SK-N-MC (cell line): ENCODE measurements at regions not wholly inside any gene's neighbourhood (a gene's known extent, or its start where the extent isn't known, plus 50 kb on each side); places are given as distances from the start of the nearest gene placed in this dataset.

Experiments used
- DNase-seq: peaks from one replicate; pipeline ENCODE4 v3.0.0-alpha.2; 2011; ENCODE audit warnings: low read depth, low spot score
- H3K27ac ChIP-seq: fragments of 200-600 bp; sonication (generic); 2 replicates; pipeline ENCODE4 v1.5.1; 2016; ENCODE audit warnings: mixed run types
- H3K36me3 ChIP-seq: fragments of 200-600 bp; sonication (generic); 2 replicates; pipeline ENCODE4 v1.6.1; 2017; ENCODE audit warnings: antibody characterized with exemption, low read length, mixed read lengths; ENCODE audit not compliant: insufficient read depth
- H3K4me3 ChIP-seq: fragments of 200-600 bp; sonication (generic); 2 replicates; pipeline ENCODE4 v1.5.1; 2016
- H3K9ac ChIP-seq: fragments of 200-600 bp; sonication (generic); 2 replicates; pipeline ENCODE4 v1.8.0; 2017; ENCODE audit warnings: mixed run types, mixed read lengths; ENCODE audit not compliant: insufficient read length
- H3K9me3 ChIP-seq: fragments of 200-600 bp; sonication (generic); 2 replicates; pipeline ENCODE4 v1.6.1; 2017; ENCODE audit warnings: low read depth, mild to moderate bottlenecking, antibody characterized with exemption, low read length, moderate library complexity, mixed read lengths
- EZH2 ChIP-seq: fragments of 200-600 bp; sonication (generic); IDR thresholded peaks from one replicate; pipeline ENCODE4 v1.6.1; 2017; ENCODE audit warnings: antibody characterized with exemption
- FOXP2 ChIP-seq: optimal IDR thresholded peaks from 2 replicates; pipeline ENCODE3; 2011; ENCODE audit warnings: mild to moderate bottlenecking, moderate library complexity; ENCODE audit not compliant: insufficient read depth; ENCODE audit errors: extremely low read length, control extremely low read depth
- POLR2AphosphoS5 ChIP-seq: IDR thresholded peaks from 2 replicates; pipeline ENCODE4 v1.6.1; 2012; ENCODE audit warnings: mild to moderate bottlenecking, low read depth, low read length, borderline replicate concordance

- Histone ChIP-seq H3K9me3 (no peaks in the 10 kb centered on the region), H3K27ac (no peak overlapping the region), H3K9ac (no peak overlapping the region), H3K4me3 (no peak overlapping the region), H3K36me3 (no peaks in the 10 kb centered on the region)
- no peak for DNase-seq
- no peak for TF ChIP-seq POLR2AphosphoS5
- TF ChIP-seq EZH2: no peak
- no peak for TF ChIP-seq FOXP2
These were observed 800.6 kb upstream of the MAP3K7 start for GRCh38 chr6:91387290-91388059.

- no peak for DNase-seq
These were observed 799.3 kb upstream of the MAP3K7 start for GRCh38 chr6:91386204-91386603.

GRCh38 chr6:91383207-91383606 is 796.3 kb upstream of the MAP3K7 start:
- no peaks in the 10 kb centered on the region for H3K36me3 ChIP-seq
- H3K27ac ChIP-seq: no peak overlapping the region
- no peaks in the 10 kb centered on the region for H3K9me3 ChIP-seq
- no peak for DNase-seq
- H3K4me3 ChIP-seq: no peak overlapping the region
- TF ChIP-seq POLR2AphosphoS5: no peak
- TF ChIP-seq FOXP2: no peak
- TF ChIP-seq EZH2: no peak
- no peak overlapping the region for H3K9ac ChIP-seq

More at GRCh38 chr6:91386204-91386603, 799.3 kb upstream of the MAP3K7 start:
- Histone ChIP-seq H3K9me3 (no peaks in the 10 kb centered on the region), H3K4me3 (no peak overlapping the region), H3K27ac (no peak overlapping the region), H3K9ac (no peak overlapping the region), H3K36me3 (no peaks in the 10 kb centered on the region)
- TF ChIP-seq EZH2 (no peak), POLR2AphosphoS5 (no peak), FOXP2 (no peak)

GRCh38 chr6:91376686-91377085 is 789.8 kb upstream of the MAP3K7 start:
- no peaks in the 10 kb centered on the region for H3K9me3 ChIP-seq

GRCh38 chr6:91366781-91367180 is 779.9 kb upstream of the MAP3K7 start:
- no peak overlapping the region for H3K4me3 ChIP-seq
- no peak overlapping the region for H3K27ac ChIP-seq
- no peak for TF ChIP-seq EZH2
- no peak for TF ChIP-seq POLR2AphosphoS5
- no peak for TF ChIP-seq FOXP2
- no peaks in the 10 kb centered on the region for H3K36me3 ChIP-seq
- no peaks in the 10 kb centered on the region for H3K9me3 ChIP-seq
- no peak overlapping the region for H3K9ac ChIP-seq
- DNase-seq: no peak

More at GRCh38 chr6:91376686-91377085, 789.8 kb upstream of the MAP3K7 start:
- no peak overlapping the region for H3K9ac ChIP-seq
- H3K27ac ChIP-seq: no peak overlapping the region
- H3K36me3 ChIP-seq: no peaks in the 10 kb centered on the region
- DNase-seq: peak; percentile 8
- TF ChIP-seq FOXP2: no peak
- no peak for TF ChIP-seq POLR2AphosphoS5
- TF ChIP-seq EZH2: no peak
- H3K4me3 ChIP-seq: no peak overlapping the region

GRCh38 chr6:91358986-91359385 is 772.1 kb upstream of the MAP3K7 start:
- Histone ChIP-seq H3K9me3 (no peaks in the 10 kb centered on the region), H3K4me3 (no peak overlapping the region), H3K9ac (no peak overlapping the region), H3K36me3 (no peaks in the 10 kb centered on the region), H3K27ac (no peak overlapping the region)
- TF ChIP-seq FOXP2: no peak
- no peak for TF ChIP-seq POLR2AphosphoS5
- no peak for TF ChIP-seq EZH2
- no peak for DNase-seq

GRCh38 chr6:91352878-91353277 is 766.0 kb upstream of the MAP3K7 start:
- TF ChIP-seq FOXP2 (no peak), POLR2AphosphoS5 (no peak), EZH2 (no peak)

GRCh38 chr6:91352321-91352720 is 765.4 kb upstream of the MAP3K7 start:
- TF ChIP-seq EZH2 (no peak), FOXP2 (no peak), POLR2AphosphoS5 (no peak)
- DNase-seq: no peak
- no peaks in the 10 kb centered on the region for H3K36me3 ChIP-seq
- no peaks in the 10 kb centered on the region for H3K9me3 ChIP-seq
- no peak overlapping the region for H3K4me3 ChIP-seq
- H3K9ac ChIP-seq: no peak overlapping the region
- H3K27ac ChIP-seq: no peak overlapping the region

More at GRCh38 chr6:91352878-91353277, 766.0 kb upstream of the MAP3K7 start:
- Histone ChIP-seq H3K36me3 (no peaks in the 10 kb centered on the region), H3K4me3 (no peak overlapping the region), H3K9ac (no peak overlapping the region), H3K9me3 (no peaks in the 10 kb centered on the region), H3K27ac (no peak overlapping the region)
- DNase-seq: no peak

GRCh38 chr6:91350146-91350908 is 763.5 kb upstream of the MAP3K7 start:
- no peaks in the 10 kb centered on the region for H3K36me3 ChIP-seq
- TF ChIP-seq POLR2AphosphoS5: no peak
- no peak for TF ChIP-seq EZH2
- TF ChIP-seq FOXP2: no peak
- DNase-seq: no peak
- H3K27ac ChIP-seq: no peak overlapping the region
- H3K4me3 ChIP-seq: no peak overlapping the region
- no peaks in the 10 kb centered on the region for H3K9me3 ChIP-seq
- no peak overlapping the region for H3K9ac ChIP-seq
